Transverse colon (tissue), 4 donors: ENCODE measurements at regions not wholly inside any gene's neighbourhood (a gene's known extent, or its start where the extent isn't known, plus 50 kb on each side); places are given as distances from the start of the nearest gene placed in this dataset.

Experiments
- DNase-seq: peaks from one replicate; pipeline ENCODE4 v3.0.0-alpha.2; 2019
- H3K27ac ChIP-seq, 4 donors: fragments of 200-600 bp; sonication (generic); 2 replicates each; pipeline ENCODE4 v1.5.1; 2016 to 2018; ENCODE audit warnings: inconsistent platforms in 4 of 4
- H3K27me3 ChIP-seq: fragments of 200-600 bp; sonication (generic); 2 replicates; pipeline ENCODE4 v1.5.1; 2017; ENCODE audit warnings: inconsistent platforms
- H3K36me3 ChIP-seq, 4 donors: fragments of 200-600 bp; sonication (generic); 2 replicates each; pipeline ENCODE4 v1.5.1; 2017 to 2019; ENCODE audit warnings: inconsistent platforms in 4 of 4
- H3K4me1 ChIP-seq, 4 donors: fragments of 200-600 bp; sonication (generic); 2 replicates each; pipeline ENCODE4 v1.5.1; 2017 to 2020; ENCODE audit warnings: inconsistent platforms in 4 of 4
- H3K4me3 ChIP-seq, 4 donors: fragments of 200-600 bp; sonication (generic); 1 replicate in 1 of 4; 2 replicates in 3 of 4; pipeline versions ENCODE4 v1.5.1 to v1.6.1; 2017 to 2019; ENCODE audit warnings: inconsistent platforms in 4 of 4
- H3K9me3 ChIP-seq, 2 donors: fragments of 200-600 bp; sonication (generic); 2 replicates each; pipeline ENCODE4 v1.5.1; 2017 to 2019; ENCODE audit warnings: inconsistent platforms in 2 of 2
- EP300 ChIP-seq: sonication (generic); formaldehyde crosslinking; IDR thresholded peaks from one replicate; pipeline ENCODE4 v1.6.1; 2017; ENCODE audit warnings: antibody characterized with exemption, low read depth
- POLR2A ChIP-seq: fragments of 450-650 bp; IDR thresholded peaks from one replicate; pipeline ENCODE4 v1.6.1; 2016; ENCODE audit warnings: antibody characterized with exemption, mild to moderate bottlenecking, moderate library complexity
- POLR2AphosphoS5 ChIP-seq, 3 donors: sonication (generic); formaldehyde crosslinking; IDR thresholded peaks; one replicate each; pipeline ENCODE4 v1.6.1; 2016; ENCODE audit warnings: antibody characterized with exemption in 3 of 3
- WGBS, 2 donors: methylation state at CpG; one replicate each; pipeline ENCODE4 v1.1.5; 2018; ENCODE audit warnings: low coverage in 1 of 2; 5-methylcytosine and 5-hydroxymethylcytosine counted together
- in situ Hi-C, 4 donors: fragments of 200-750 bp; cut with MboI; loops; one replicate each; pipeline versions ENCODE4 v1.15.0 to v1.15.1; 2017; ENCODE audit warnings: low sequenced_read_pairs in 3 of 4, low pct_ligation_motif_present in 1 of 4, low pct_unique_long_range_greater_than_20kb in 1 of 4
- intact Hi-C: fragments of 100-400 bp; cut with DNase I; formaldehyde crosslinking; loops from one replicate; pipeline ENCODE4 v1.15.1; 2023; ENCODE audit warnings: low total_unique reads
- TF ChIP-seq, protein P1 (sequence below), 5 experiments: fragments of 200-600 bp in 3 of 5; fragments of 450-650 bp in 2 of 5; sonication (generic) in 3 of 5; IDR thresholded peaks; 1 replicate in 2 of 5; 2 replicates in 3 of 5; pipeline ENCODE4 v1.5.1; 2016 to 2017; ENCODE audit warnings: antibody characterized with exemption in 5 of 5, inconsistent platforms in 3 of 5, mild to moderate bottlenecking in 2 of 5, moderate library complexity in 1 of 5

DNA sequence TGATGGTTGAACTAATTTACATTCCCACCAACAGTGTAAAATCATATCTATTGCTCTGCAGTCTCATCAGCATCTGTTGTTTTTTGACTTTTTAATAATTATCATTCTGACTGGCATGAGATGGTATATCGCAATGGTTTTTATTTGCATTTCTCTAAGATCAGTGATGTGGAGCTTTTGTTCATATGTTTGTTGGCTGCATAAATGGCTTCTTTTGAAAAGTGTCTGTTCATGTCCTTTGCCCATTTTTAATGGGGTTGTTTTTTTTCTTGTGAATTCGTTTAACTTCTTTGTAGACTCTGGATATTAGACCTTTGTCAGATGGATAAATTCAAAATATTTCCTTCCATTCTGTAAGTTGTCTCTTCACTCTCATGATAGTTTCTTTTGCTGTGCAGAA is 115.2 kb upstream of the CDH12 start:
- WGBS, 2 donors: 73 to 92% methylated on average over 2 of the region's 2 CpGs
- H3K36me3 ChIP-seq: no peaks in the 10 kb centered on the region
- H3K27me3 ChIP-seq: no peaks in the 10 kb centered on the region
- no peak for TF ChIP-seq POLR2A
- no peak for TF ChIP-seq EP300
- no peak for TF ChIP-seq POLR2AphosphoS5 (IDR thresholded peaks at IDR 0.05)
- TF ChIP-seq, protein P1, sequence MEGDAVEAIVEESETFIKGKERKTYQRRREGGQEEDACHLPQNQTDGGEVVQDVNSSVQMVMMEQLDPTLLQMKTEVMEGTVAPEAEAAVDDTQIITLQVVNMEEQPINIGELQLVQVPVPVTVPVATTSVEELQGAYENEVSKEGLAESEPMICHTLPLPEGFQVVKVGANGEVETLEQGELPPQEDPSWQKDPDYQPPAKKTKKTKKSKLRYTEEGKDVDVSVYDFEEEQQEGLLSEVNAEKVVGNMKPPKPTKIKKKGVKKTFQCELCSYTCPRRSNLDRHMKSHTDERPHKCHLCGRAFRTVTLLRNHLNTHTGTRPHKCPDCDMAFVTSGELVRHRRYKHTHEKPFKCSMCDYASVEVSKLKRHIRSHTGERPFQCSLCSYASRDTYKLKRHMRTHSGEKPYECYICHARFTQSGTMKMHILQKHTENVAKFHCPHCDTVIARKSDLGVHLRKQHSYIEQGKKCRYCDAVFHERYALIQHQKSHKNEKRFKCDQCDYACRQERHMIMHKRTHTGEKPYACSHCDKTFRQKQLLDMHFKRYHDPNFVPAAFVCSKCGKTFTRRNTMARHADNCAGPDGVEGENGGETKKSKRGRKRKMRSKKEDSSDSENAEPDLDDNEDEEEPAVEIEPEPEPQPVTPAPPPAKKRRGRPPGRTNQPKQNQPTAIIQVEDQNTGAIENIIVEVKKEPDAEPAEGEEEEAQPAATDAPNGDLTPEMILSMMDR (IDR thresholded peaks at IDR 0.05): no peak
- in situ Hi-C loops (no loop called here), intact Hi-C loops (no loop called here)
- no peak overlapping the region for H3K27ac ChIP-seq
- no peaks in the 10 kb centered on the region for H3K4me1 ChIP-seq
- H3K4me3 ChIP-seq: no peak overlapping the region
- no peaks in the 10 kb centered on the region for H3K9me3 ChIP-seq
- no peak for DNase-seq

DNA sequence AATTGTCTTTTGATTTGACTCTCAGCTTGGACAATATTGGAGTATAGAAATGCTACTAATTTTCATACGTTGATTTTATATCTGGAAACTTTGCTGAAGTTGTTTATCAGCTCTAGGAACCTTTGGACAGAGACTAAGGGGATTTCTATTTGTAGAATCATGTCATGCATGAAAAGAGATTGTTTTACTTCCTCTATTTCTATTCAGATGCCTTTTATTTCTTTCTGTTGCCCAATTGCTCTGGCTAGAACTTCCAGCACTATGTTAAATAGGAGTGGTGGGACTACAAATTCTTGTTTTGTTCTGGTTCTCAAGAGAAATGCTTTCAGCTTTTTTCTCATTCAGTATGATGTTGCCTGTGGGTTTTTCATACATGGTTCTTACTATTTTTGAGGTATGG is 112.8 kb upstream of the CDH12 start:
- H3K4me1 ChIP-seq: no peaks in the 10 kb centered on the region
- in situ Hi-C loops (no loop called here), intact Hi-C loops (no loop called here)
- 60 to 100% methylated on average over 1 of the region's 1 CpG for WGBS, 2 donors
- H3K36me3 ChIP-seq: no peaks in the 10 kb centered on the region
- H3K27me3 ChIP-seq: no peaks in the 10 kb centered on the region
- TF ChIP-seq, protein P1 (IDR thresholded peaks at IDR 0.05): no peak
- TF ChIP-seq EP300 (no peak), POLR2AphosphoS5 (IDR thresholded peaks at IDR 0.05) (no peak), POLR2A (no peak)
- no peak overlapping the region for H3K27ac ChIP-seq
- H3K4me3 ChIP-seq: no peak overlapping the region
- H3K9me3 ChIP-seq: no peaks in the 10 kb centered on the region
- DNase-seq: no peak

DNA sequence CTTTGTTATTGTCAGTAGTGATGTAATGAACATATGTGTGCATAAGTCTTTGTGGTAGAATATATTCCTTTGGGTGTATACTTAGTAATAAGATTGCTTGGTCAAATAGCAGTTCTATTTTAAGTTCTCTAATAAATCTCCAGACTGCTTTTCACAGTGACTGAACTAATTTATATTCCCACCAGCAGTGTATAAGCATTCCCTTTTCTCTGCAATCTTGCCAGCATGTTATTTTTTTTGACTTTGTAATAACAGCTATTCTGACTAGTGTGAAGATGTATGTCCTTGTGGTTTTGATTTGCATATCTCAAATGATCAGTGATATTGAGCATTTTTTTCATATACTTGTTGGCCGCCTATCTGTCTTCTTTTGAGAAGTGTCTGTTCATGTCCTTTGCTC is 111.5 kb upstream of the CDH12 start:
- no peaks in the 10 kb centered on the region for H3K27me3 ChIP-seq
- no peaks in the 10 kb centered on the region for H3K4me1 ChIP-seq
- H3K27ac ChIP-seq: no peak overlapping the region
- intact Hi-C loops (no loop called here), in situ Hi-C loops (no loop called here)
- no peaks in the 10 kb centered on the region for H3K36me3 ChIP-seq
- TF ChIP-seq POLR2A (no peak), EP300 (no peak), POLR2AphosphoS5 (IDR thresholded peaks at IDR 0.05) (no peak)
- TF ChIP-seq, protein P1 (IDR thresholded peaks at IDR 0.05): no peak
- 82 to 86% methylated on average over 1 of the region's 1 CpG for WGBS, 2 donors
- H3K4me3 ChIP-seq: no peak overlapping the region
- DNase-seq: no peak
- H3K9me3 ChIP-seq: no peaks in the 10 kb centered on the region

DNA sequence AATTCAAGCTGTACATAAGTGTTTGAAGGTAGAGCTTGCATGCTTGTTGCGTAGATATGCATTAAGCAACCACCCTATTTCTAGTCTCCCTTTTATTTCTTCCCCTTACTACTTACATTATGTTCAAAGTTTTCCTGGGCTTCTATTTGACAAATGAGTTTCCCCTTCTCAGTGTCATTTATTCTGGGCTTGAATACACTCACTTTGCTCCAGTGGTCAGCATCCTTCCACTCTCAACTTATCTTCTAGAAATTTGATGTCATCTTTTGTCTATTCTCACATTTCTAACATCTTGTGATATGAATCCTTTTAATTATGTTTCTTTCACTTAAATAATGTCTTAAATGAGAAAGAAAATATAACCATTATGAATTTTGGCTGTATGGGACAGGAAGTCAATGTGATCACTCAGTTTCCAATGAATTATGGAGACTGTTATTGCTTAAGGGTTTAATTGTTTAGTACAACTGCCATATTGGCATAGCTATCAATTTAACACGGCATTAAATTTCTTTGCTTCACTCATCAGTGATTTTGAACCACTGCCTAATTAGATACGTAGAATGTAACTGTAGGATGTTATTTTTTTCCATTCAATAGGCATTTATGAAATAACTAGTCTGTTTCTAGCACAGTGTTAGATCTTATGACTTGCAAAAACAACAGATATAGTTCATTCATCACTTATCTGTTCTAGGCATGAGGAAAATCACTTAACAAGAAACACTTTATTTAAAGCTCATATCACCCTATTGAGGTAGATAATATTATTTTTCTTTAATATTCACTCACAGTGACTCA is 105.5 kb upstream of the CDH12 start:
- Histone ChIP-seq H3K36me3 (no peaks in the 10 kb centered on the region), H3K4me1 (no peaks in the 10 kb centered on the region), H3K27me3 (no peaks in the 10 kb centered on the region), H3K4me3 (no peak overlapping the region), H3K27ac (no peak overlapping the region), H3K9me3 (no peaks in the 10 kb centered on the region)
- 82 to 88% methylated on average over 3 of the region's 3 CpGs for WGBS, 2 donors
- in situ Hi-C loops: no loop called here
- DNase-seq: no peak
- intact Hi-C loops: no loop called here
- no peak for TF ChIP-seq EP300
- TF ChIP-seq POLR2AphosphoS5 (IDR thresholded peaks at IDR 0.05): no peak
- TF ChIP-seq, protein P1 (IDR thresholded peaks at IDR 0.05): no peak
- no peak for TF ChIP-seq POLR2A
